ENCODE measurements at regions not wholly inside any gene's neighbourhood (a gene's known extent, or its start where the extent isn't known, plus 50 kb on each side); places are given as distances from the start of the nearest gene placed in this dataset.

DNA sequence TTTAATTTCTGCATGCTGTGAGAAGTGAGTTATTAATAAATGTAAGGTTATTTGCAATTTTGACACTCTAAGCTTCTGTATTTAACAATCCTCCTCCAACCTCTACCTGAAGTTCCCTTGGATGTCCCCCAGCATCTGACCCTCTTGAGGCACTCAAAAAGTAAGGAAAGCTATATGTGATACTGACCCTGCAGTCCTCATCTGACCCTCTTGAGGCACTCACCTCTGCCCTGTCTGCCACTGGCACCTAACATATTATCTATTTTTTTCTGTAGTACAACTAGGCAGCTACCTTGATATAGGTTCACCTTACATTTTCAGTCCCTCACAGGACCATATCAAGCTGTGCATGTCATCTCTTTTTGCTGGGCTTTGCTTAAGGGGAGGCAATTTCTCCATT lies 583.4 kb upstream of the PKDCC start:
- TF ChIP-seq, protein P1, sequence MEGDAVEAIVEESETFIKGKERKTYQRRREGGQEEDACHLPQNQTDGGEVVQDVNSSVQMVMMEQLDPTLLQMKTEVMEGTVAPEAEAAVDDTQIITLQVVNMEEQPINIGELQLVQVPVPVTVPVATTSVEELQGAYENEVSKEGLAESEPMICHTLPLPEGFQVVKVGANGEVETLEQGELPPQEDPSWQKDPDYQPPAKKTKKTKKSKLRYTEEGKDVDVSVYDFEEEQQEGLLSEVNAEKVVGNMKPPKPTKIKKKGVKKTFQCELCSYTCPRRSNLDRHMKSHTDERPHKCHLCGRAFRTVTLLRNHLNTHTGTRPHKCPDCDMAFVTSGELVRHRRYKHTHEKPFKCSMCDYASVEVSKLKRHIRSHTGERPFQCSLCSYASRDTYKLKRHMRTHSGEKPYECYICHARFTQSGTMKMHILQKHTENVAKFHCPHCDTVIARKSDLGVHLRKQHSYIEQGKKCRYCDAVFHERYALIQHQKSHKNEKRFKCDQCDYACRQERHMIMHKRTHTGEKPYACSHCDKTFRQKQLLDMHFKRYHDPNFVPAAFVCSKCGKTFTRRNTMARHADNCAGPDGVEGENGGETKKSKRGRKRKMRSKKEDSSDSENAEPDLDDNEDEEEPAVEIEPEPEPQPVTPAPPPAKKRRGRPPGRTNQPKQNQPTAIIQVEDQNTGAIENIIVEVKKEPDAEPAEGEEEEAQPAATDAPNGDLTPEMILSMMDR (IDR thresholded peaks at IDR 0.05): no peak
- TF ChIP-seq POLR2A (IDR thresholded peaks at IDR 0.05): no peak
- TF ChIP-seq POLR2AphosphoS5 (IDR thresholded peaks at IDR 0.05): no peak
